ENCODE measurements at regions not wholly inside any gene's neighbourhood (a gene's known extent, or its start where the extent isn't known, plus 50 kb on each side); places are given as distances from the start of the nearest gene placed in this dataset.

- TF ChIP-seq REST (IDR thresholded peaks at IDR 0.05; ENCODE audit: insufficient read depth in 1 of 2, low read depth in 2 of 2, low read length in 2 of 2) (no peak), POLR2AphosphoS5 (IDR thresholded peaks at IDR 0.05; ENCODE audit: low read depth, low read length) (no peak), FOXP2 (optimal IDR thresholded peaks at IDR 0.05; ENCODE audit: borderline replicate concordance, extremely low read depth, extremely low read length, insufficient read depth) (no peak), SIN3A (IDR thresholded peaks at IDR 0.05; ENCODE audit: borderline replicate concordance, insufficient read depth, low read length) (no peak), TAF1 (IDR thresholded peaks at IDR 0.05; ENCODE audit: borderline replicate concordance, insufficient read depth, low read length) (no peak)
Measured at GRCh38 chr10:91690996-91691676, 58.3 kb upstream of the PPP1R3C start.

- TF ChIP-seq SIN3A (IDR thresholded peaks at IDR 0.05; ENCODE audit: borderline replicate concordance, insufficient read depth, low read length) (no peak), REST (IDR thresholded peaks at IDR 0.05; ENCODE audit: insufficient read depth in 1 of 2, low read depth in 2 of 2, low read length in 2 of 2) (no peak)
Measured at GRCh38 chr10:91690412-91690811, 57.5 kb upstream of the PPP1R3C start.

GRCh38 chr10:91689731-91690168 is 56.9 kb upstream of the PPP1R3C start:
- no peak for TF ChIP-seq FOXP2 (optimal IDR thresholded peaks at IDR 0.05; ENCODE audit: borderline replicate concordance, extremely low read depth, extremely low read length, insufficient read depth)
- TF ChIP-seq TAF1 (IDR thresholded peaks at IDR 0.05; ENCODE audit: borderline replicate concordance, insufficient read depth, low read length) = no peak
- no peak for TF ChIP-seq SIN3A (IDR thresholded peaks at IDR 0.05; ENCODE audit: borderline replicate concordance, insufficient read depth, low read length)
- no peak for TF ChIP-seq REST (IDR thresholded peaks at IDR 0.05; ENCODE audit: insufficient read depth in 1 of 2, low read depth in 2 of 2, low read length in 2 of 2)
- no peak for TF ChIP-seq POLR2AphosphoS5 (IDR thresholded peaks at IDR 0.05; ENCODE audit: low read depth, low read length)

GRCh38 chr10:91684841-91685240 is 52.0 kb upstream of the PPP1R3C start:
- no peak for TF ChIP-seq SIN3A (IDR thresholded peaks at IDR 0.05; ENCODE audit: borderline replicate concordance, insufficient read depth, low read length)
- TF ChIP-seq REST (IDR thresholded peaks at IDR 0.05; ENCODE audit: insufficient read depth in 1 of 2, low read depth in 2 of 2, low read length in 2 of 2) = no peak
- no peak for TF ChIP-seq FOXP2 (optimal IDR thresholded peaks at IDR 0.05; ENCODE audit: borderline replicate concordance, extremely low read depth, extremely low read length, insufficient read depth)

GRCh38 chr10:91683975-91684374 is 51.1 kb upstream of the PPP1R3C start:
- TF ChIP-seq SIN3A (IDR thresholded peaks at IDR 0.05; ENCODE audit: borderline replicate concordance, insufficient read depth, low read length) (no peak), REST (IDR thresholded peaks at IDR 0.05; ENCODE audit: insufficient read depth in 1 of 2, low read depth in 2 of 2, low read length in 2 of 2) (no peak), POLR2AphosphoS5 (IDR thresholded peaks at IDR 0.05; ENCODE audit: low read depth, low read length) (no peak), FOXP2 (optimal IDR thresholded peaks at IDR 0.05; ENCODE audit: borderline replicate concordance, extremely low read depth, extremely low read length, insufficient read depth) (no peak), TAF1 (IDR thresholded peaks at IDR 0.05; ENCODE audit: borderline replicate concordance, insufficient read depth, low read length) (no peak)

Data from PFSK-1 (cell line).